Hepatocyte (in vitro differentiated cells): ENCODE measurements at regions not wholly inside any gene's neighbourhood (a gene's known extent, or its start where the extent isn't known, plus 50 kb on each side); places are given as distances from the start of the nearest gene placed in this dataset.

Source experiments
- EZH2 ChIP-seq: fragments of 200-600 bp; sonication (generic); IDR thresholded peaks from 2 replicates; pipeline ENCODE4 v1.6.1; 2016; ENCODE audit warnings: antibody characterized with exemption, mild to moderate bottlenecking, borderline replicate concordance
- EZH2phosphoT487 ChIP-seq: fragments of 200-600 bp; sonication (generic); IDR thresholded peaks from one replicate; pipeline ENCODE4 v1.6.1; 2018; ENCODE audit warnings: antibody characterized with exemption, mild to moderate bottlenecking, low read depth, moderate library complexity; ENCODE audit not compliant: unreplicated experiment, severe bottlenecking
- TF ChIP-seq, protein P1 (sequence below): fragments of 200-600 bp; sonication (generic); IDR thresholded peaks from 2 replicates; pipeline ENCODE4 v1.5.1; 2016; ENCODE audit warnings: antibody characterized with exemption, mild to moderate bottlenecking; ENCODE audit not compliant: poor library complexity

GRCh38 chr3:165339753-165340152 lies 143.6 kb upstream of the SLITRK3 start:
- no peak for TF ChIP-seq EZH2phosphoT487
- TF ChIP-seq, protein P1, sequence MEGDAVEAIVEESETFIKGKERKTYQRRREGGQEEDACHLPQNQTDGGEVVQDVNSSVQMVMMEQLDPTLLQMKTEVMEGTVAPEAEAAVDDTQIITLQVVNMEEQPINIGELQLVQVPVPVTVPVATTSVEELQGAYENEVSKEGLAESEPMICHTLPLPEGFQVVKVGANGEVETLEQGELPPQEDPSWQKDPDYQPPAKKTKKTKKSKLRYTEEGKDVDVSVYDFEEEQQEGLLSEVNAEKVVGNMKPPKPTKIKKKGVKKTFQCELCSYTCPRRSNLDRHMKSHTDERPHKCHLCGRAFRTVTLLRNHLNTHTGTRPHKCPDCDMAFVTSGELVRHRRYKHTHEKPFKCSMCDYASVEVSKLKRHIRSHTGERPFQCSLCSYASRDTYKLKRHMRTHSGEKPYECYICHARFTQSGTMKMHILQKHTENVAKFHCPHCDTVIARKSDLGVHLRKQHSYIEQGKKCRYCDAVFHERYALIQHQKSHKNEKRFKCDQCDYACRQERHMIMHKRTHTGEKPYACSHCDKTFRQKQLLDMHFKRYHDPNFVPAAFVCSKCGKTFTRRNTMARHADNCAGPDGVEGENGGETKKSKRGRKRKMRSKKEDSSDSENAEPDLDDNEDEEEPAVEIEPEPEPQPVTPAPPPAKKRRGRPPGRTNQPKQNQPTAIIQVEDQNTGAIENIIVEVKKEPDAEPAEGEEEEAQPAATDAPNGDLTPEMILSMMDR, result peak; percentile 58
- TF ChIP-seq EZH2, result no peak
